ENCODE measurements at regions not wholly inside any gene's neighbourhood (a gene's known extent, or its start where the extent isn't known, plus 50 kb on each side); places are given as distances from the start of the nearest gene placed in this dataset.

- H3K23ac ChIP-seq (ENCODE audit: low read length) = no peak overlapping the region
These were observed 157.5 kb downstream of the MACROH2A1 start for GRCh38 chr5:135241536-135241935.

DNA sequence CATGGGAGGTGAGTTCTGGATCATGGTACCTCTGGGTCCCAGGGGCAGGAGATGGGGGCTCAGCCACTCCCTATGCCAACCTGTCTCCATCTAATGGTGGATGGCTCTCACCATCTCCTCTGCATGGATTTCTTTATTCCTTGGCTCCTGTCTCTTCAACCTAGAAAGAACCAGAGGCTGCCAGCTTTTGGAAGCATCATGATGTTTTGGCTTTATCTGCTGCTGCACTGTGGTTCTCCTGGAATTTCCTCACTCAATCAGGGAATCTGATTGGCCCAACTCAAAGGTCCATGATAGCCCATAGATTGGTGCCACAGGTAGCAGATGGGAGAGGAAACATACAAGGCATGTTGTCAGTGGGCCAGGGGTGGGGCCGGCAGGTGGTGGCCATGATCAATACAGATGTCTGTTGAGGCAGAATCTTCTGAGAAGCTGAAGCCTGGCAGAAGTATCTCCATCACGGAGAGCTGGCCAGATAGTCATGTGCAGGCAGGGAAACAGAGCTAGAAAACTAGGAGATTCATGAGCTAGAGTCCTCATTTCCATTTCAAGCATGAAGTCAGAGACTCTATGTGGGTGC lies 158.2 kb downstream of the MACROH2A1 start:
- H3K79me2 ChIP-seq (ENCODE audit: control insufficient read depth, insufficient read depth, low read length, poor library complexity) = no peaks in the 10 kb centered on the region
- H4K12ac ChIP-seq (ENCODE audit: low read depth, low read length) = no peak overlapping the region
- no peak overlapping the region for H3K18ac ChIP-seq (ENCODE audit: low read length)
- no peaks in the 10 kb centered on the region for H3K27me3 ChIP-seq (ENCODE audit: insufficient read depth, low read length)
- no peak for DNase-seq
- no peak overlapping the region for H3K27ac ChIP-seq (ENCODE audit: low read depth, low read length)
- H3K9me3 ChIP-seq (ENCODE audit: insufficient read depth, low read depth, low read length) = no peaks in the 10 kb centered on the region
- no peaks in the 10 kb centered on the region for H3K36me3 ChIP-seq (ENCODE audit: control insufficient read depth in 1 of 2, insufficient read depth in 2 of 2, low read length in 2 of 2)
- no peak overlapping the region for H3K4ac ChIP-seq (ENCODE audit: low read depth, low read length)
- H3K9ac ChIP-seq (ENCODE audit: low read length) = no peak overlapping the region
- no peak overlapping the region for H3K4me2 ChIP-seq (ENCODE audit: low read length)
- H3K4me3 ChIP-seq (ENCODE audit: low read depth, low read length) = no peak overlapping the region
- H2AK5ac ChIP-seq (ENCODE audit: low read length) = no peak overlapping the region
- H3K23ac ChIP-seq (ENCODE audit: low read length) = no peak overlapping the region
- WGBS (ENCODE audit: extremely low coverage, insufficient coverage, insufficient read length) = no CpG with 5 or more reads among the region's 2 CpGs
- H4K91ac ChIP-seq (ENCODE audit: low read depth, low read length) = no peak overlapping the region
- H3K4me1 ChIP-seq (ENCODE audit: control insufficient read depth in 1 of 2, insufficient read depth in 2 of 2, low read length in 2 of 2) = no peaks in the 10 kb centered on the region
- no peak overlapping the region for H3K14ac ChIP-seq (ENCODE audit: low read length)
- H4K8ac ChIP-seq (ENCODE audit: low read depth, low read length) = no peak overlapping the region
- no peak overlapping the region for H2BK120ac ChIP-seq (ENCODE audit: insufficient read depth, low read length, poor library complexity)
- no peak overlapping the region for H2BK12ac ChIP-seq (ENCODE audit: low read length)
- H2BK5ac ChIP-seq (ENCODE audit: low read depth, low read length, poor library complexity) = no peak overlapping the region
- no peaks in the 10 kb centered on the region for H3K79me1 ChIP-seq (ENCODE audit: low read length)
- H2AFZ ChIP-seq (ENCODE audit: insufficient read depth, low read length, poor library complexity) = no peak overlapping the region

More at GRCh38 chr5:135241536-135241935, 157.5 kb downstream of the MACROH2A1 start:
- Histone ChIP-seq H3K4me3 (ENCODE audit: low read depth, low read length) (no peak overlapping the region), H3K27me3 (ENCODE audit: insufficient read depth, low read length) (no peaks in the 10 kb centered on the region), H3K14ac (ENCODE audit: low read length) (no peak overlapping the region), H2AK5ac (ENCODE audit: low read length) (no peak overlapping the region), H2BK120ac (ENCODE audit: insufficient read depth, low read length, poor library complexity) (no peak overlapping the region), H3K36me3 (ENCODE audit: control insufficient read depth in 1 of 2, insufficient read depth in 2 of 2, low read length in 2 of 2) (no peaks in the 10 kb centered on the region), H3K79me2 (ENCODE audit: control insufficient read depth, insufficient read depth, low read length, poor library complexity) (no peaks in the 10 kb centered on the region), H3K27ac (ENCODE audit: low read depth, low read length) (no peak overlapping the region), H3K4me2 (ENCODE audit: low read length) (no peak overlapping the region), H4K91ac (ENCODE audit: low read depth, low read length) (no peak overlapping the region), H3K79me1 (ENCODE audit: low read length) (no peaks in the 10 kb centered on the region), H3K9me3 (ENCODE audit: insufficient read depth, low read depth, low read length) (no peaks in the 10 kb centered on the region), H3K4me1 (ENCODE audit: control insufficient read depth in 1 of 2, insufficient read depth in 2 of 2, low read length in 2 of 2) (no peaks in the 10 kb centered on the region), H3K9ac (ENCODE audit: low read length) (no peak overlapping the region), H3K18ac (ENCODE audit: low read length) (no peak overlapping the region), H2BK5ac (ENCODE audit: low read depth, low read length, poor library complexity) (no peak overlapping the region), H2BK12ac (ENCODE audit: low read length) (no peak overlapping the region), H4K8ac (ENCODE audit: low read depth, low read length) (no peak overlapping the region), H4K12ac (ENCODE audit: low read depth, low read length) (no peak overlapping the region), H2AFZ (ENCODE audit: insufficient read depth, low read length, poor library complexity) (no peak overlapping the region), H3K4ac (ENCODE audit: low read depth, low read length) (no peak overlapping the region)
- no peak for DNase-seq

GRCh38 chr5:135240283-135240633 lies 158.8 kb downstream of the MACROH2A1 start:
- no peaks in the 10 kb centered on the region for H3K9me3 ChIP-seq (ENCODE audit: insufficient read depth, low read depth, low read length)

GRCh38 chr5:135239453-135240282 lies 159.4 kb downstream of the MACROH2A1 start:
- no CpG with 5 or more reads among the region's 11 CpGs for WGBS (ENCODE audit: extremely low coverage, insufficient coverage, insufficient read length)

More at GRCh38 chr5:135240283-135240633, 158.8 kb downstream of the MACROH2A1 start:
- H3K27me3 ChIP-seq (ENCODE audit: insufficient read depth, low read length) = no peaks in the 10 kb centered on the region
- no peaks in the 10 kb centered on the region for H3K4me1 ChIP-seq (ENCODE audit: control insufficient read depth in 1 of 2, insufficient read depth in 2 of 2, low read length in 2 of 2)
- no peak overlapping the region for H2BK120ac ChIP-seq (ENCODE audit: insufficient read depth, low read length, poor library complexity)
- no peak overlapping the region for H3K27ac ChIP-seq (ENCODE audit: low read depth, low read length)
- no peak overlapping the region for H3K14ac ChIP-seq (ENCODE audit: low read length)
- H2AK5ac ChIP-seq (ENCODE audit: low read length) = no peak overlapping the region
- no peak overlapping the region for H2BK5ac ChIP-seq (ENCODE audit: low read depth, low read length, poor library complexity)
- no peak overlapping the region for H3K4me2 ChIP-seq (ENCODE audit: low read length)
- H3K79me2 ChIP-seq (ENCODE audit: control insufficient read depth, insufficient read depth, low read length, poor library complexity) = no peaks in the 10 kb centered on the region
- no peaks in the 10 kb centered on the region for H3K79me1 ChIP-seq (ENCODE audit: low read length)
- H3K18ac ChIP-seq (ENCODE audit: low read length) = no peak overlapping the region
- no peaks in the 10 kb centered on the region for H3K36me3 ChIP-seq (ENCODE audit: control insufficient read depth in 1 of 2, insufficient read depth in 2 of 2, low read length in 2 of 2)
- H2AFZ ChIP-seq (ENCODE audit: insufficient read depth, low read length, poor library complexity) = no peak overlapping the region
- DNase-seq = no peak
- H2BK12ac ChIP-seq (ENCODE audit: low read length) = no peak overlapping the region
- H3K4me3 ChIP-seq (ENCODE audit: low read depth, low read length) = no peak overlapping the region
- no peak overlapping the region for H3K4ac ChIP-seq (ENCODE audit: low read depth, low read length)
- H4K12ac ChIP-seq (ENCODE audit: low read depth, low read length) = no peak overlapping the region
- no peak overlapping the region for H4K91ac ChIP-seq (ENCODE audit: low read depth, low read length)
- H3K9ac ChIP-seq (ENCODE audit: low read length) = no peak overlapping the region
- whole genome bisulfite sequencing (ENCODE audit: extremely low coverage, insufficient coverage, insufficient read length) = no CpG with 5 or more reads among the region's 3 CpGs
- H3K23ac ChIP-seq (ENCODE audit: low read length) = no peak overlapping the region
- H4K8ac ChIP-seq (ENCODE audit: low read depth, low read length) = no peak overlapping the region

More at GRCh38 chr5:135239453-135240282, 159.4 kb downstream of the MACROH2A1 start:
- no peak overlapping the region for H3K18ac ChIP-seq (ENCODE audit: low read length)
- no peak overlapping the region for H2AK5ac ChIP-seq (ENCODE audit: low read length)
- H3K23ac ChIP-seq (ENCODE audit: low read length) = no peak overlapping the region
- no peak overlapping the region for H3K4me3 ChIP-seq (ENCODE audit: low read depth, low read length)
- H3K36me3 ChIP-seq (ENCODE audit: control insufficient read depth in 1 of 2, insufficient read depth in 2 of 2, low read length in 2 of 2) = no peaks in the 10 kb centered on the region
- H3K4me1 ChIP-seq (ENCODE audit: control insufficient read depth in 1 of 2, insufficient read depth in 2 of 2, low read length in 2 of 2) = no peaks in the 10 kb centered on the region
- no peak overlapping the region for H2BK5ac ChIP-seq (ENCODE audit: low read depth, low read length, poor library complexity)
- no peaks in the 10 kb centered on the region for H3K27me3 ChIP-seq (ENCODE audit: insufficient read depth, low read length)
- H4K12ac ChIP-seq (ENCODE audit: low read depth, low read length) = no peak overlapping the region
- no peak overlapping the region for H4K8ac ChIP-seq (ENCODE audit: low read depth, low read length)
- H2AFZ ChIP-seq (ENCODE audit: insufficient read depth, low read length, poor library complexity) = no peak overlapping the region
- no peaks in the 10 kb centered on the region for H3K79me1 ChIP-seq (ENCODE audit: low read length)
- H3K14ac ChIP-seq (ENCODE audit: low read length) = no peak overlapping the region
- no peak overlapping the region for H2BK12ac ChIP-seq (ENCODE audit: low read length)
- no peaks in the 10 kb centered on the region for H3K79me2 ChIP-seq (ENCODE audit: control insufficient read depth, insufficient read depth, low read length, poor library complexity)
- no peak overlapping the region for H2BK120ac ChIP-seq (ENCODE audit: insufficient read depth, low read length, poor library complexity)
- H4K91ac ChIP-seq (ENCODE audit: low read depth, low read length) = no peak overlapping the region
- H3K27ac ChIP-seq (ENCODE audit: low read depth, low read length) = no peak overlapping the region
- H3K4me2 ChIP-seq (ENCODE audit: low read length) = no peak overlapping the region
- no peak for DNase-seq
- no peak overlapping the region for H3K4ac ChIP-seq (ENCODE audit: low read depth, low read length)
- no peak overlapping the region for H3K9ac ChIP-seq (ENCODE audit: low read length)
- H3K9me3 ChIP-seq (ENCODE audit: insufficient read depth, low read depth, low read length) = no peaks in the 10 kb centered on the region
